SK-N-MC (cell line): ENCODE measurements at regions not wholly inside any gene's neighbourhood (a gene's known extent, or its start where the extent isn't known, plus 50 kb on each side); places are given as distances from the start of the nearest gene placed in this dataset.

Experiments used
- EZH2 ChIP-seq: fragments of 200-600 bp; sonication (generic); IDR thresholded peaks from one replicate; pipeline ENCODE4 v1.6.1; 2017; ENCODE audit warnings: antibody characterized with exemption
- POLR2AphosphoS5 ChIP-seq: IDR thresholded peaks from 2 replicates; pipeline ENCODE4 v1.6.1; 2012; ENCODE audit warnings: mild to moderate bottlenecking, low read depth, low read length, borderline replicate concordance

- TF ChIP-seq POLR2AphosphoS5 (no peak), EZH2 (no peak)
Measured at GRCh38 chr15:53295574-53295973, 463.9 kb downstream of the WDR72 start.
